ENCODE measurements at regions not wholly inside any gene's neighbourhood (a gene's known extent, or its start where the extent isn't known, plus 50 kb on each side); places are given as distances from the start of the nearest gene placed in this dataset.
"Not testable (repeated sequence)": the region's sequence is repeated elsewhere in the genome, so short reads cannot be mapped to it uniquely, and the experiment has no call there.

DNA sequence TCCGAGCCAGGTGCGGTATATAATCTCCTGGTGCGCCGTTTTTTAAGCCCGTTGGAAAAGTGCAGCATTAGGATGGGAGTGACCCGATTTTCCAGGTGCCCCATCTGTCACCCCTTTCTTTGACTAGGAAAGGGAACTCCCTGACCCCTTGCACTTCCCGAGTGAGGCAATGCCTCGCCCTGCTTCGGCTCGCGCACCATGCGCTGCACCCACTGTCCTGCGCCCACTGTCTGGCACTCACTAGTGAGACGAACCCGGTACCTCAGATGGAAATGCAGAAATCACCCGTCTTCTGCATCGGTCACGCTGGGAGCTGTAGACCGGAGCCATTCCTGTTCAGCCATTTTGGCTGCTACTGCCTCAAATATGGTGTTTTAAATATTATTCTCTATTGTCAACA, 198.0 kb downstream of the MEIS1 start:
- not testable (repeated sequence) for H3K4me3 ChIP-seq (ENCODE audit: low read depth, low read length)

DNA sequence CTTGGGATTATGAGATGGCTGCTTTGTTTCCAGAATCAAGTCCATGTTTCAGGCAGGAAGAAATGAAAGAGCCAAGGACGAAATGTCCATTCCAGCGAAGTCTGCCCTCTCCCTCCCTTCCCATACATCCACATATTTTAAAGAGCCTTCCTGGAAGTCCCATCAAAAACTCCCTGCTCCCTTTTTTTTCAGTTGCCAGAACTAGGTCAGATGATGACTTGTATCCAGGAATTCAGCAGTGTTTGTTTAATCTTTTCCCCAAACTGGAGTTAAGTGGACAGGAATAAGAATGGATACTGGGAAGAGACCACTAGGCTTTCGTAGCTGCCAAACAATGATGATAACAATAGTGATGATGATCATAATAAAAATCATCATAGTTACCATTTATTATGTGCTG, 198.7 kb downstream of the MEIS1 start:
- H3K4me3 ChIP-seq (ENCODE audit: low read depth, low read length): no peak overlapping the region
- TF ChIP-seq CTCF (IDR thresholded peaks at IDR 0.05; ENCODE audit: borderline replicate concordance, insufficient read depth, low read depth, low read length): no peak

DNA sequence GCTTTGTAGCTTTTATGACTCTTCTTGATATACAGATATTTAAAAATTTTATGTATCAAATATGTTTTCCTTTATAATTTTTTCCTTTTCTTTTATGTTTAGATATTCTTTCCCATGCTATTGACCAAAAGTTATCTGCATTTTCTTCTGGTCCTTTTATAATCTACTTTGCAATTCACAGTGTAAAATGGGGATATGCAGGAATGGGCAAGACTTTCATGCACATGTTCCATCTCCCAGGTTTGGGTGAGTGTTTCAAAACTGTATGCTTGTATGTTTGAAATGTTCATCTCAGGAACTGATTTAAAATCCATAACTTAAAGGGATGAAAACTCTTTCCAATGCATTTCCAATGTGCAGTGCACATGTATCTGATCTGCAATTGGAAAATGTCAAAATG, 199.9 kb downstream of the MEIS1 start:
- no peak overlapping the region for H3K4me3 ChIP-seq (ENCODE audit: low read depth, low read length)
- no peak for TF ChIP-seq CTCF (IDR thresholded peaks at IDR 0.05; ENCODE audit: borderline replicate concordance, insufficient read depth, low read depth, low read length)

DNA sequence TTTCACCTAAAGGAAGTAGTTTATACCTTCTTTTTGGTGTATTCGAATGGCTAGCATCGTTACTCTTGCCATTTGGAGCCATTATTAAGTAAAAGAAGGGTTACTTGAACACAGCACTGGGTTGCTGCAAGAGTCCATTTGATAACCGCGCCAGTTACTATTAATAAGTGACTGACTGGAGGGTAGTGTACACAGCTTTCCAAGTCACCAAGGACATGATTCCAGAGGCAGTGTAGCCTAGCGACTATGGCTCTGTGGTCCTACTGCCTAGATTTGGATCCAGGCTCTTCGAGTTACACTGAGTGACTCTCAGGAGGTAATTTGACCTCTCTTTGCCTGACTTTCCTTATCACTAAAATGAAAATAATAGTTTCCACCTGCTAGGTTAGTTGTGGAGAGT, 206.8 kb downstream of the MEIS1 start:
- no peak overlapping the region for H3K4me3 ChIP-seq (ENCODE audit: low read depth, low read length)
- TF ChIP-seq CTCF (IDR thresholded peaks at IDR 0.05; ENCODE audit: borderline replicate concordance, insufficient read depth, low read depth, low read length): no peak

GRCh38 chr2:66648081-66648480, 213.2 kb downstream of the MEIS1 start:
- H3K4me3 ChIP-seq (ENCODE audit: low read depth, low read length): not testable (repeated sequence)

DNA sequence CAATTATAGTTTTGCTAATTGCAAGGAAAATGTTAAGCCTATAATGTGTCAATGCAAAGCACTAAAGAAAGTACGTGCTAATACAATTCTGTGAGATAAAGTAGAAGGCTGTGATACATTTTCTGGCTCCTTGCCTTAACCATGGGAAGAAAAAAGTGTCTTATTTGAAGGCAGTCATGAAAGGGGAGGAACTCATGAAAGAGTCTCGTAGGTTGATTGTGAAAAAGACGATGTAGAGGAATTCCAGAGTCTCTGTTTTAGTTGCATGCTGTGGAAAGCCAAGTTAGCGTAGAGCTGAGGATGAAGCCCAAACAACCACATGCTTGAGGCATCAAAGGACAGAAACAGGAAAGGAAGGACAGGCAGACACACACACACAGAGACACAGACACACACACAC, 214.1 kb downstream of the MEIS1 start:
- no peak overlapping the region for H3K4me3 ChIP-seq (ENCODE audit: low read depth, low read length)
- TF ChIP-seq CTCF (IDR thresholded peaks at IDR 0.05; ENCODE audit: borderline replicate concordance, insufficient read depth, low read depth, low read length): no peak

DNA sequence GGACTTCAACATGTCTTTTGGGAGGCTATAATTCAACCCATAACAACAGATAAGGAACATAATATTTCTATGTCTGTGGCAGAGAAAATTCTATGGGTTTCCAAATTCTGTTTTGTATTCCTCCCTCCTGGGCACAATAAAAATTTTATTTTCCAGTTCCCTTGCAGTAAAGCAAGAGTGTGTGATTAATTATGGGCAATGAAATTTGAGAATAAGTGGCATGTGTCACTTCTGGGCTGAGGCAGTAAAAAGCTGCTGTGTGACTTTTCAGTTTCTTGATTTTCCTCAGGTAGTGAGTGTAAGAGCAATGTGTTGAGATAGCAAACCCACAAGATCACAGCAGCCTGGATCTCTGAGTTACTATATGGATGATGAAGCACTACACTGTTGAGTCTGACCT, 216.4 kb downstream of the MEIS1 start:
- no peak for TF ChIP-seq CTCF (IDR thresholded peaks at IDR 0.05; ENCODE audit: borderline replicate concordance, insufficient read depth, low read depth, low read length)
- H3K4me3 ChIP-seq (ENCODE audit: low read depth, low read length): no peak overlapping the region

DNA sequence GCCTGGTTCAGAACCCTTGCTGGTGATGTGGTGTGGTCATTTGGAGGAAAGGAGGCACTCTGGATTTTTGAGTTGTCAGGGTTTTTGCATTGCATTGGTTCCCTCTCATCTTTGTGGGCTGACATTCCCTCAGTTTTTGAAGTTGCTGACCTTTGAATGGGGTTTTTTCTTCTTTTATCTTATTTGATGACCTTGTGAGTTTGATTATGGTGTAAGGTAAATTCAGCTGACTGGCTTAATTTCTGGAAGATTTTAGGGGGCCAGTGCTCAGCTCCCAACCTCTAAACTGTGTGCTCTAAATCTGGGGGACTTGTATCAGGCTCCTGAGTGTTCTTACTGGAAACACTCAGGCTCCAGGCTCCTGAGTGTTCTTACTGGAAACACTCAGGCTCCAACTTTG, 225.9 kb downstream of the MEIS1 start:
- TF ChIP-seq CTCF (IDR thresholded peaks at IDR 0.05; ENCODE audit: borderline replicate concordance, insufficient read depth, low read depth, low read length): no peak
- H3K4me3 ChIP-seq (ENCODE audit: low read depth, low read length): no peak overlapping the region
